ENCODE measurements at regions not wholly inside any gene's neighbourhood (a gene's known extent, or its start where the extent isn't known, plus 50 kb on each side); places are given as distances from the start of the nearest gene placed in this dataset.

DNA sequence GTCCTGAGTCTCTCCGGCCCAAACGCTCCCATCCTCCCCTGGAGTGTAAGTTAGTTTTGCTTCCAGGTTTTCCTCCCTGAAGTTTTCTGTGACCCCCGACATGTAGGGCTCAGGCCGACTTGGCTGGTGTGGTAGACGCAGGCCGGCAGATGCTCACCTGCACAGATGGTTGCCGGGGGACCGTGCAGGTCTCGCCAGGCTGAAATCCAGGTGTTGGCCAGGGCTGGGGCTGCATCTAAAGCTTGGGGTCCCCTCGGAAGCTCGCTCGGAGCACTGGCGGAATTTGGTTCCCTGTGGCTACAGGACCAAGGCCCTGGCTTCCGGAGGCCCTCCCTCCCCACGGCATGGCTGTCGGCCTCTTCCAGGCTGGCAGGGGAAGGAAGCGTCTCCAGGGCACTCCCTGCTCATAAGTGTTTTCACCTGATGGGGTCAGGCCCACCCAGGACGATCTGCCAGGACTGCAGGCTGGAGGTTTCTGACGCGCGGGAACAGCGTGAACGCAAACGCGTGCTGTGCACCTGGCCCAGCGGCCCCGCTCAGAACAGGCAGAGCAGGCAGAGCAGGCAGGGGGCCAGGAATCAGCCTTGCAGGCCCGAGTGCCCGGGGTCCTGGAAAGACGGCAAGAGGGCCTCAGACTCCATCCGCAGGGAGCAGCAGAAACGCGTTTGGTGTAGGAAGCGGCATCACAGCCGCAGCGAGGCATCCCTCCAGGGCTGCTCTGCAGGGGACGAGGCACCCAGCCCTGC, 258.2 kb downstream of the BRD1 start:
- Histone ChIP-seq H3K27me3 (ENCODE audit: control insufficient read depth, insufficient read depth, low read length) (no peaks in the 10 kb centered on the region), H3K4me1 (ENCODE audit: control insufficient read depth, insufficient read depth, low read length) (no peaks in the 10 kb centered on the region), H3K27ac (ENCODE audit: low read length) (no peak overlapping the region), H3K36me3 (ENCODE audit: control insufficient read depth, insufficient read depth, low read length) (no peaks in the 10 kb centered on the region), H3K9me3 (ENCODE audit: control insufficient read depth, insufficient read depth, low read depth, low read length) (no peaks in the 10 kb centered on the region), H3K4me3 (ENCODE audit: low read depth in 2 of 2, low read length in 2 of 2) (no peak overlapping the region)
- no TSS peak for BruUV-seq (replicated peaks)
- no peak for TF ChIP-seq CTCF (IDR thresholded peaks at IDR 0.05)
- no peak for TF ChIP-seq SIN3A (IDR thresholded peaks at IDR 0.05; ENCODE audit: borderline replicate concordance, insufficient read depth, low read depth, low read length)
- no peak for TF ChIP-seq POLR2AphosphoS5 (IDR thresholded peaks at IDR 0.05; ENCODE audit: low read depth, low read length)
- no peak for TF ChIP-seq REST (IDR thresholded peaks at IDR 0.05; ENCODE audit: insufficient read depth in 1 of 2, low read depth in 2 of 2, low read length in 1 of 2)
- TF ChIP-seq TCF7L2 (IDR thresholded peaks at IDR 0.05; ENCODE audit: low read depth, low read length): no peak
- DNase-seq (ENCODE audit: low read depth, low spot score) (no peak), ATAC-seq (no peak)
- ChIA-PET CTCF (no interaction called here), POLR2A (no interaction called here)
- in situ Hi-C loops (cut with HindIII; ENCODE audit: low pct_unique_long_range_greater_than_20kb, low sequenced_read_pairs) (no loop called here), intact Hi-C loops (cut with micrococcal nuclease; ENCODE audit: unreplicated experiment) (no loop called here)

DNA sequence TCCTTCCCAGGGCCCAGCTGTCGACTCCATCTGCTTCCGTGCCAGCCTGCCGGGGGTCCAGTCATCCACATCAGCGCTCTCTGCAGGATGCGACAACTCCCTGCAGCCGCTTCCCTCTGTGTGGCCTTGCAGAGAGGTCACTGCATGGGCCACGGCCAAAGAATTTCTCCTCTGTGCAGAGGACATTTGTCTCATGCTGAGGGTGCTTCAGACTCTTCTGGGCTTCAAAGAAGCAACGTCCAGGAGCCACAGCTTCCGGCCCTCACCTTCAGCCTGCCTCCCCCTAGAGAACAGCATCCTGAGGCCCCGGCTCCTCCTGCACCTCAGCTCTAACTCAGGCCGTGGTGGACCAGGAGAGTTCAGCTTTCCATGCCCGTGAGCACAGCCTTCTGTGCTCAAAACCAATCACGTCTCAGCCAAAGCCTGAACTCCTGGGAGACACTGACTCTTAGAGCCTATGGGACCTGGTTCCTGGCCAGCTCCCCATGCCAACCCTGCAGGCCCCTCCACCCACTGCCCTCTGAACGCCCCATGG, 258.9 kb downstream of the BRD1 start:
- H3K27me3 ChIP-seq (ENCODE audit: control insufficient read depth, insufficient read depth, low read length): no peaks in the 10 kb centered on the region
- intact Hi-C loops (cut with micrococcal nuclease; ENCODE audit: unreplicated experiment) (no loop called here), in situ Hi-C loops (cut with HindIII; ENCODE audit: low pct_unique_long_range_greater_than_20kb, low sequenced_read_pairs) (no loop called here)
- CTCF ChIA-PET: no interaction called here
- H3K9me3 ChIP-seq (ENCODE audit: control insufficient read depth, insufficient read depth, low read depth, low read length): no peaks in the 10 kb centered on the region
- H3K36me3 ChIP-seq (ENCODE audit: control insufficient read depth, insufficient read depth, low read length): no peaks in the 10 kb centered on the region
- no TSS peak for BruUV-seq (replicated peaks)
- DNase-seq (ENCODE audit: low read depth, low spot score): no peak
- POLR2A ChIA-PET: no interaction called here
- TF ChIP-seq CTCF (IDR thresholded peaks at IDR 0.05) (no peak), TCF7L2 (IDR thresholded peaks at IDR 0.05; ENCODE audit: low read depth, low read length) (no peak), SIN3A (IDR thresholded peaks at IDR 0.05; ENCODE audit: borderline replicate concordance, insufficient read depth, low read depth, low read length) (no peak), POLR2AphosphoS5 (IDR thresholded peaks at IDR 0.05; ENCODE audit: low read depth, low read length) (no peak), REST (IDR thresholded peaks at IDR 0.05; ENCODE audit: insufficient read depth in 1 of 2, low read depth in 2 of 2, low read length in 1 of 2) (no peak)
- no peaks in the 10 kb centered on the region for H3K4me1 ChIP-seq (ENCODE audit: control insufficient read depth, insufficient read depth, low read length)
- H3K27ac ChIP-seq (ENCODE audit: low read length): no peak overlapping the region
- no peak overlapping the region for H3K4me3 ChIP-seq (ENCODE audit: low read depth in 2 of 2, low read length in 2 of 2)
- no peak; the same call in 1 of the 2 replicates for ATAC-seq

Measured in Panc1 (cell line).